ENCODE measurements at regions not wholly inside any gene's neighbourhood (a gene's known extent, or its start where the extent isn't known, plus 50 kb on each side); places are given as distances from the start of the nearest gene placed in this dataset.

GRCh38 chr11:97359016-97359415 is 969.2 kb downstream of the JRKL start:
- DNase-seq (ENCODE audit: insufficient read length, low spot score, missing footprints), result no peak
- H3K4me1 ChIP-seq (ENCODE audit: insufficient read depth, low read length), result no peaks in the 10 kb centered on the region
- H3K27ac ChIP-seq (ENCODE audit: low read depth, low read length), result no peak overlapping the region
- H3K4me3 ChIP-seq (ENCODE audit: insufficient read depth, low read length), result no peak overlapping the region
- no peaks in the 10 kb centered on the region for H3K9me3 ChIP-seq (ENCODE audit: low read depth, low read length)
- no peak overlapping the region for H2AFZ ChIP-seq (ENCODE audit: low read length)
- TF ChIP-seq, protein P1, sequence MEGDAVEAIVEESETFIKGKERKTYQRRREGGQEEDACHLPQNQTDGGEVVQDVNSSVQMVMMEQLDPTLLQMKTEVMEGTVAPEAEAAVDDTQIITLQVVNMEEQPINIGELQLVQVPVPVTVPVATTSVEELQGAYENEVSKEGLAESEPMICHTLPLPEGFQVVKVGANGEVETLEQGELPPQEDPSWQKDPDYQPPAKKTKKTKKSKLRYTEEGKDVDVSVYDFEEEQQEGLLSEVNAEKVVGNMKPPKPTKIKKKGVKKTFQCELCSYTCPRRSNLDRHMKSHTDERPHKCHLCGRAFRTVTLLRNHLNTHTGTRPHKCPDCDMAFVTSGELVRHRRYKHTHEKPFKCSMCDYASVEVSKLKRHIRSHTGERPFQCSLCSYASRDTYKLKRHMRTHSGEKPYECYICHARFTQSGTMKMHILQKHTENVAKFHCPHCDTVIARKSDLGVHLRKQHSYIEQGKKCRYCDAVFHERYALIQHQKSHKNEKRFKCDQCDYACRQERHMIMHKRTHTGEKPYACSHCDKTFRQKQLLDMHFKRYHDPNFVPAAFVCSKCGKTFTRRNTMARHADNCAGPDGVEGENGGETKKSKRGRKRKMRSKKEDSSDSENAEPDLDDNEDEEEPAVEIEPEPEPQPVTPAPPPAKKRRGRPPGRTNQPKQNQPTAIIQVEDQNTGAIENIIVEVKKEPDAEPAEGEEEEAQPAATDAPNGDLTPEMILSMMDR (IDR thresholded peaks at IDR 0.05; ENCODE audit: extremely low read depth, low read depth, low read length), result no peak
- H3K79me2 ChIP-seq (ENCODE audit: insufficient read depth, low read length), result no peaks in the 10 kb centered on the region
- H3K4me2 ChIP-seq (ENCODE audit: insufficient read depth, low read length), result no peak overlapping the region
- no peaks in the 10 kb centered on the region for H3K36me3 ChIP-seq (ENCODE audit: insufficient read depth, low read length)
- no peaks in the 10 kb centered on the region for H3K27me3 ChIP-seq (ENCODE audit: insufficient read depth, low read length)
- H4K20me1 ChIP-seq (ENCODE audit: insufficient read depth, low read length), result no peaks in the 10 kb centered on the region

GRCh38 chr11:97361812-97362378 is 972.1 kb downstream of the JRKL start:
- Histone ChIP-seq H3K27me3 (ENCODE audit: insufficient read depth, low read length) (no peaks in the 10 kb centered on the region), H3K4me2 (ENCODE audit: insufficient read depth, low read length) (no peak overlapping the region), H3K36me3 (ENCODE audit: insufficient read depth, low read length) (no peaks in the 10 kb centered on the region), H4K20me1 (ENCODE audit: insufficient read depth, low read length) (no peaks in the 10 kb centered on the region), H3K4me3 (ENCODE audit: insufficient read depth, low read length) (no peak overlapping the region), H2AFZ (ENCODE audit: low read length) (no peak overlapping the region), H3K4me1 (ENCODE audit: insufficient read depth, low read length) (peaks cover 3% of the 10 kb centered on the region), H3K9me3 (ENCODE audit: low read depth, low read length) (peaks cover 2% of the 10 kb centered on the region), H3K27ac (ENCODE audit: low read depth, low read length) (no peak overlapping the region), H3K79me2 (ENCODE audit: insufficient read depth, low read length) (no peaks in the 10 kb centered on the region)
- no peak for DNase-seq (ENCODE audit: insufficient read length, low spot score, missing footprints)
- TF ChIP-seq, protein P1 (IDR thresholded peaks at IDR 0.05; ENCODE audit: extremely low read depth, low read depth, low read length), result no peak

- Histone ChIP-seq H3K27me3 (ENCODE audit: insufficient read depth, low read length) (no peaks in the 10 kb centered on the region), H3K36me3 (ENCODE audit: insufficient read depth, low read length) (no peaks in the 10 kb centered on the region), H3K79me2 (ENCODE audit: insufficient read depth, low read length) (no peaks in the 10 kb centered on the region), H2AFZ (ENCODE audit: low read length) (no peak overlapping the region), H3K4me2 (ENCODE audit: insufficient read depth, low read length) (no peak overlapping the region), H3K27ac (ENCODE audit: low read depth, low read length) (no peak overlapping the region), H3K9me3 (ENCODE audit: low read depth, low read length) (peaks cover 4% of the 10 kb centered on the region), H3K4me3 (ENCODE audit: insufficient read depth, low read length) (no peak overlapping the region), H3K4me1 (ENCODE audit: insufficient read depth, low read length) (peaks cover 3% of the 10 kb centered on the region), H4K20me1 (ENCODE audit: insufficient read depth, low read length) (no peaks in the 10 kb centered on the region)
- TF ChIP-seq, protein P1 (IDR thresholded peaks at IDR 0.05; ENCODE audit: extremely low read depth, low read depth, low read length), result no peak
- no peak for DNase-seq (ENCODE audit: insufficient read length, low spot score, missing footprints)
These were observed 973.5 kb downstream of the JRKL start for GRCh38 chr11:97363331-97363730.

GRCh38 chr11:97364047-97364446 is 974.2 kb downstream of the JRKL start:
- no peaks in the 10 kb centered on the region for H3K27me3 ChIP-seq (ENCODE audit: insufficient read depth, low read length)
- H3K4me3 ChIP-seq (ENCODE audit: insufficient read depth, low read length), result no peak overlapping the region
- TF ChIP-seq, protein P1 (IDR thresholded peaks at IDR 0.05; ENCODE audit: extremely low read depth, low read depth, low read length), result no peak
- H3K4me2 ChIP-seq (ENCODE audit: insufficient read depth, low read length), result no peak overlapping the region
- no peak overlapping the region for H3K27ac ChIP-seq (ENCODE audit: low read depth, low read length)
- H2AFZ ChIP-seq (ENCODE audit: low read length), result no peak overlapping the region
- H3K9me3 ChIP-seq (ENCODE audit: low read depth, low read length), result peaks cover 4% of the 10 kb centered on the region
- H3K36me3 ChIP-seq (ENCODE audit: insufficient read depth, low read length), result no peaks in the 10 kb centered on the region
- no peaks in the 10 kb centered on the region for H4K20me1 ChIP-seq (ENCODE audit: insufficient read depth, low read length)
- no peaks in the 10 kb centered on the region for H3K79me2 ChIP-seq (ENCODE audit: insufficient read depth, low read length)
- H3K4me1 ChIP-seq (ENCODE audit: insufficient read depth, low read length), result peaks cover 3% of the 10 kb centered on the region
- peak; percentile 32 for DNase-seq (ENCODE audit: insufficient read length, low spot score, missing footprints)

Data from osteoblast (primary cell).